ENCODE measurements at regions not wholly inside any gene's neighbourhood (a gene's known extent, or its start where the extent isn't known, plus 50 kb on each side); places are given as distances from the start of the nearest gene placed in this dataset.
"Not testable (repeated sequence)": the region's sequence is repeated elsewhere in the genome, so short reads cannot be mapped to it uniquely, and the experiment has no call there.

DNA sequence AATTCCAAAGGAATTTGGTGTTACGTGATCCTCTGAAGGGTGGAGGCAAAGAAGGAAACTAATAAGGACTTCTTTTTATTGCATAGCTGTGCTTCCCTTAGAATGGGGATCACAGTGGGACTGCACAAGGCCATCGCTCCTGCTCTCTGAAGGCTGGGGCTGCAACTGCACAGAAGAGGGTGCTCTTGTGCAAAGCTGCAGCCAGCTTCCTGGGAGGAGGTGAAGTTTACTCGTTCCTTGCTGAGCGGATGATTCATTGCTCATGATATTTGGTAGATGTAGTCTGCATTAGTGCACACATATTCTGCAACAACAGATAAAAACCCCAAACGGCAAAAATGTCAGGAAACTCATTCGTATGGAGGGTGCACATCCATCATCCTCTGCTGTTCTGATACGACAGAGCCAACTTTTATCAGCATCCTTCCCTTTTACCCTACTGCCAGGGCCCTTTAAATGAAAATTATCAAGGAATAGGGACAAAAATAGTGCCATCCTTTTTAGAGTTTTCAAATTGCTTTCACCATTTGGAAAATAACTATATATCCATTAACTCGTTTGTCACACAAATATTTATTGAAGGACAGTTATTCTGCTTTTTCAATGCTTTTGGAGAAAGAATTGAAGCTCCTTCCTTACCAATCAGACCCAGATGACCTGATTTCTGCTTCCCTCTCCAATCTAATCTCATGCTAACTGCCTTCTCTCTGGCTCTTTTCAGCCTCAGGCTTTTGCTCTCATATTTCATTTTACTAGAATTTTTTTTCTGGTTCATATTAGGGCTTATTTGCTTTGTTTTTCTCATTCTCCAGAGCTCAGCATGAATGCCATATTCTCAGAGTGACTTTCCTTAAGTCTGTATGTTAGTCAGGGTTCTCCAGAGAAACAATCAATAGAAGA is 263.6 kb downstream of the DUSP10 start:
- peak; percentile 29 for DNase-seq

DNA sequence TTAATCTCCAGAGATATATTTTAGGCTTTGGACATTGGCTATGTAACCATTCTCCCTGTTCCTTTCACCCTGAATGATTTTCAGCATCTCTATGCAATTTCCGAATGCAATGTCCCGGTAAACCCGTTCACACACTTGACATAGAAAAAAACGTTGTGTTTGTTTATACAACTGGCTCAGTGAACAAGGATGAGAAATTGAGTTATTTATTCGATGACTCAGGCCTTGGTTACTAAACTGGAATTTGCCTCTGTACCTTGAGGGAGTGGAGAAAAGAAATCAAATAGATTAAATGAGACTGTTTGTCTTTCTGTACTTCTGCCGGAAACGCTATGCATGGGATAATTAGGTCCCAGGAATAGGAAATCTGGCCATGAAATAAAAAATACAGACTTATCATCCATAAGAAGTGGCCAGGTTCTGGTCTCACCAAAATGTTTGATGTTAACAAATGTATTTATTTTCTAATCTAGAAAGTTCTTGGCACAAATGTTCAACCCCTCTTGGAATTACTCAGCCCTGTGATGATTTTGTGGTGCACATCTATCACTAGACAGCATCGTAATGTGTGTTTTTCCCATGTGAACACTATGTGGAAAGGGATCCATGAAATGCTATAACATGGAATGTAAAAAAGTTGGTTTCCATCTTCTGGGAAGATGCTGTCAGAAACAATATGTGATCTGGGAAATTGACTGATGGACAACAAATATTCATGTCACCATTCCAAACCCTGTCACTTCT is 253.9 kb downstream of the DUSP10 start:
- DNase-seq: no peak

DNA sequence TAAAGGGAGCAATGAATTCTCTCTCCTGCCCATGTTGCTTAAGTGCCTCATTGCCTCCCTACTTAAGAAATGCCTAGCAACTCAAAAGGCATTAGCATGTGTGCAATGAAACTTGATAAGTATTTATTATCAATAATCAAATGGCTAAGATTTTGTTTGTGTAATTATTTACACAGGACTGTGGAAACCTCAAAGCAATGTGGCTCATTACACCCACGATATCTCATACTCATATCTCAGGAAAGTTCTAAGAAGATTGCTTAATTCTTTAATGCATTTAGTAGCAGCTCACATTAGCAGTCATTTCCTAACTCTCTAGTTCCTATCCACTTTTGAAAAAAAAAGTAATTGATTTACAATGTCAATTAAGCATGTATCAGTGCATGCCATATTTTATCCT is 253.3 kb downstream of the DUSP10 start:
- no peak for DNase-seq

DNA sequence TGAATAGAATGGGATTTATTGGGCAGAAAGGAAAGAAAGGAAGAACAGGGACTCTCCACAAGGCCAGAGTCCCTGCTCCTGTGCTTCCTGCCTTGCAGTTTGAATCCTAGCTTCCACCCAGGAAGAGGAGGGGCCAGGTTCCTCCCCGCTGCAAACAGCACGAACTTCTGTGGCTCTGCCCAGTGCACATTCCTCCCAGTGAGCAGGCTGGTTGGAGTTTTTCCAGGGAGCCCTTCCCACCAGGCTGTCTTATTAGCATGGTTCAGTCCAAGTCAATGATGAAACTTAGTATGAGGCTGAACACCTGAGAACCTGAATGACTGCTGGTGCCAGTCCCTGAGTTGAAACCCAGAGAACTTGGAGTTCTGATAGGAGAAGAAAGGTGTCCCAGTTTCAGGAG is 247.2 kb downstream of the DUSP10 start:
- DNase-seq: no peak

DNA sequence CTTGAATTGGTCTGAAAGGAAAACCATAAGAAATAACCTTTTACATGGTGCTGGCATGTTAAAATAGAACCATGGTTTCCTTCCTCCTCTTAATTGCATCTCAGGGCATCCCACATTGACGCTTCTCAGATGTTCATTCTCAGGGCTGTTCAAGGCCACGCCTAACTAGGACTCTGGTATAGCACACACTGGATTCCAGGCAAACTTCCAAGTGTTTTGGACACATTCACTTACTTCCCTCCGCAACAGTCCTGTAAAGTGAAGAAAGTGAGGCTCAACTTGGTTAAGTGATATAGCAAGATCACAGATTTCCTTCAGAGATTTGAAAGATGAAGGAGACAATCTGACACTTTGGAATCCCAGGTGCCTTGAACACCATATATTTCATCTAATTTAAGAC is 244.8 kb downstream of the DUSP10 start:
- DNase-seq: no peak

DNA sequence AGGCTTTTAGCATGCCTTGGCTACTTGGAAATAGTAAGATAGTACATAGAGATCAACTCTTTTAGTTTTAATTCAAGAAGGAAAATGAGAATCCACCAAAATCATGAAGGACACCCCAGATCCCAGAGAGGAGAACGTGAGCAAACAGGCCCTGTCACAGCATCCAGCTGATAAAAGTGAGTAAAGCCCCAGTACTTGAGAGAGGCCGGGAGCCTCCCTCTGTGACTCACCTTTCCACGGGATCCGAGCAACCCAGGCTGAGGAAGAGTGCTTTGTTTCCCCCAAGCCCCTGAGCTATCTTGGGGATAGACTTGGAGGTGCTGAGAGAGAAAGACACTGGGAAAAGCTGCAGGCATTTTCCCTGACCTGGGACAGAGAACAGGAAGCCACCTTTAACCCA is 238.6 kb downstream of the DUSP10 start:
- no peak for DNase-seq

DNA sequence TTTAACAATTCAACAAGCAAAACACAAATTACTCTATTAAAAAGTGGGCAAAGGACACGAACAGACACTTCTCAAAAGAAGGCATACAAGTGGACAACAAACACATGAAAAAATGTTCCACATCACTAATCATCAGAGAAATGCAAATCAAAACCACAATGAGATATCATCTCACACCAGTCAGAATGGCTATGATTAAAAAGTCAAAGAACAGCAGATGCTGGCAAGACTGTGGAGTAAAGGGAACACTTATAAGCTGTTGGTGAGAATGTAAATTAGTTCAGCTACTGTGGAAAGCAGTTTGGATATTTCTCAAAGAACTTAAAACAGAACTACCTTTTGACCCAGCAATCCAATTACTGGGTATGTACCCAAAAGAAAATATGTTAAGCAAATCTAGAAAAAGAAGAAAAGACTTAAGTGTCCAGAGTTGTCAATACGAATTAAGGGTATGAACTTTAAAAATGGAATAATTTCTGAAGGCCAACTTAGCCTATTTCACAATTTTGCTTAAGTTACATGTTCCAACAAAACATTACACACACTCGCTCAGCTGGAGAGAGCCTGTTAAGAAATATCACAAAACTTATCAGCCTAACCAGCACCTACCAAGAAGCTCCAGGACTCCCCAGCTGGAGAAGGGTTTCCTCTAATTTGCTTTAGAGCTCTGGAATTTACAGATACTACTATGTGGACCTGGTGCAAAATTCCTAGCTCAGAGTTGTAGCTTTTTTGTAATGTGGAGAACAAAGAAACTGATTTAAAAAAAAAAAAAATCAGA is 232.1 kb downstream of the DUSP10 start:
- DNase-seq: no peak

DNA sequence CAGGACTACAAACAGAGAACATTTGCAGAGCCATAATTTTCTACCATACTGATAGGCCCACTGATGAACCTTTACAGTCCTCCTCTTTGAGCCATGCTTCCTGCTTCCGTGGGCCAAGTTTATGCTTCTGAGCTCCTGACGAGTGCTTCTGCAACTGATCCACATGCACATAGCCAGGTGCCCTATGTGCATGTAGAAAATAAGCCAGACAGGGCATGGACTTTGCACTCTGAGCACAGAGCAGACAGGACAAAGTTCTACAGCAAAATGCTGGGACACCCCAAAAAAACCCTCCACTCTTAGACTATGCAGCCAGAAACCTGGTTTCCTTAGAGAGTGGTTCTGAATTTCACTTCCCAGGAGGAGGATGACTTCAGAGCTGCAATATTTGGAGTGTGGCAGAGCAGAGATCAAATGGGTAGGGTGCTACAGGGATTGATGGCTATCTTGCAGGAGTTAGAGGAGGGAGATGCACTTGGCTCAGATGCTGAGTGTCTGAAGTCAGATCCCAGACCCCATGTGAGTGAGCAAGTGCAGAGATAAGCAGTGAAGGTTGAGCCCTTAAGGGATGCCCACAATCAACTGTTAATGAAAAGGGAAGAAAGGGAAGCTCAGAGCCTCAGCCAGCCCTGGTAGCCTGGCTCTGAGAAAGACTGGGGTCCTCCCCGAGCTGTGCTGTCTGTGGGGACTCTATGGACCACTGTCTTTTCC is 230.9 kb downstream of the DUSP10 start:
- DNase-seq: no peak

DNA sequence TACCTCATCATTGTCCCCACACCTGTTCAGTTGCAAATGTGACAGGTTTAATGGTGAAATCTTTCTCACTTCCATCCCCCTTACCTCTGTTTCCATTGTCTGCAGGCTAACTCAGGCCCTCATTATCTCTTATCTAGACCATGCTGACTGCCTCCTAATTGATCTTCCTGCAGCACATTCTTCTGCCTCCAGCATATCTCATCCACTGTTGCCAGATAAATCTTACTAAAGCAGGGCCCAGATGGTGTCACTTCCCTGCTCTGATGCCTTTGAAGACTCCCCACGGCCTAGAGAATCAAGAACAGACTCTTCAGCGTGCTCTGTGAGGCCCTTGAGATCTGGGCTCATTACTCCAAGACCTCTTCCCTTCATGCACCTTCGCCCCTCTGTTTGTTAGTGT is 230.1 kb downstream of the DUSP10 start:
- DNase-seq: no peak

DNA sequence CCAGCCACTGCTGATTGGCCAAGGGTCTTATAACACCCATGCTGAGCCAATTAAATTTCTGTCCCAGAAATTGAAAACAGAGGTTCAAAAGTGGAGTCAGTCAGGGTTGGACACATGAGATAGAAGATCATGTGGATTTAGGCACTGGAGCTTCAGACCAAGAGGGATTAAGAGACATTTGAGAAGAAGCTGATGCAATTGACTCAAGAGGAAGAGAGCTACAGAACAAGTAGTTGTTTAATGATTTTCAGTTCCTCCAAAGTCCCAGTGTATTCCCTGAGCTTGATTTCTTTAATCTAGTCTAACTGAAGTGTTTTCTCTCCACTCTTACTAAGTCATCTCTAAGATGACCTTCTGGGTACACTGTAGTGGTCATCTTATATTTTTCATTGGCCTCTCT is 227.1 kb downstream of the DUSP10 start:
- DNase-seq: no peak

DNA sequence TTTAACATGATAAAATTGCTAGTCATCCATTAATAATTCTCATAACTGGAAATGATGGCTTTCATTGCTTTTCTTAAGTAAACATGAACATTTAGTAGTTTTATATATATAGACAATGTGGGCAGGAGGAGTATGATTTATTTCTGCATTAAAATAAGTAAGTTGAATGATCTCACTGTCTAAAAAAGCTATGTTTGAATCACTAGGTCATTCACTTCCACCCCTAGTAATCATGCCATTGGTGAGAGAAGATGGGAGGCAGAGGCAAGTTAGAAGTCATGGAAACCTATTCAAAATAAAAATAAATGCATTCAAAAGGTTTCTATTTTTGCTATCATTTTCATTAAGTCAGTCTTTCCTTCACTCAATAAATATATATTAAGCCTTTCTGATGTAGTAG is 226.4 kb downstream of the DUSP10 start:
- DNase-seq: no peak

DNA sequence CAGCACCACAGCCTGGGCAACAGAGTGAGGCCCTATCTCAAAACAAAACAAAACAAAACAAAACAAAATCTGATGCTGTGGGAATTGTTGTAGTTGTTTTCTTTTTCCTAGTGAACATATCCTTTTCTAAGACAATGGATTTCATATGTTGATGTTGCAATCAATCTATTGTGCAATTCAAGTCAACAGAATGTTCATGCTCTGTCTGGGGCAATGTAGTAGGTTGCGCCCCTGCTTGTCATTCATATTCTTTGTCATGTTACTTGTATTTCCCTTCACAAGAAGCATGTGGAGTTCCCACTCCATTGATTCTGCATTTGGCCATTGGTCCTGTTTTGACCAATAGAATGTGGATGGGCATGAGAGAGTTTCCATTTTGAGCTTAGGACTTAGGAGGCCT is 223.9 kb downstream of the DUSP10 start:
- no peak for DNase-seq

DNA sequence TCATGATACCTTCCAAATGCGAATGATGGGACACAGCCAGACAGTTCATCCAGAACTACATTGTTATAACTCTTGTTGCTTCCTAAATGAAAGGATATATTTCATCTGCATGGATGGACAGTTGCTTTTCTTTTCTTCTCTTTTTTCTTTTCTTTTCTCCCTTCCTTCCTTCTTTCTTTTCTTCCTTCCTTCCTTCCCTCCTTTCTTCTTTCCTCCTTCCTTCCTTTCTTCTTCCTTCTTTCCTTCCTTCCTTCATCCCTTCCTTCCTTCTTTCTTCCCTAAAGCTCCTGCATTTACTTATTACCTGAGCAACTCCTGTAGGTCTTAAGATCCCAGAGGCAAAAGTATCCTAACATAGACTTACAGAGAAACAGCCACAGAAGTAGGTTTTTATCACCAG is 221.6 kb downstream of the DUSP10 start:
- no peak for DNase-seq

DNA sequence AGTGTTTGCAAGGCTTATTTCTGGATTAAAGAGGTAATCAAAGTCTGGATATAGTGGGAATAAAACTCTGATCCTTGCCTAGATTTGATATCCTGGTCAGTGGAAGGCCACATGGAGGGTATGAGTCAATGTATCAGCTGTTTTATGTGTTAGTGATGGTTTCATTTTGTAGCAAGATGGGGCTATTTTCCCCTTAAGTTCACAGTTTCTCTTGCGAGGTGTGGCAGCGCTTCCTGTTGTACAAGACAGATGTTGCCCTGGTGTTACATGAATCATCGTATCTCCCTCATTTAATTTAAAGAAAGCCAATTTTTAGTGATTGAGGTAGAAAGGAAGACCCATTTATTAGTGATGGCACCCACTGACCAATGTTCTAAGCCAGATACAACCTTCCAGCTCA is 220.2 kb downstream of the DUSP10 start:
- DNase-seq: no peak

DNA sequence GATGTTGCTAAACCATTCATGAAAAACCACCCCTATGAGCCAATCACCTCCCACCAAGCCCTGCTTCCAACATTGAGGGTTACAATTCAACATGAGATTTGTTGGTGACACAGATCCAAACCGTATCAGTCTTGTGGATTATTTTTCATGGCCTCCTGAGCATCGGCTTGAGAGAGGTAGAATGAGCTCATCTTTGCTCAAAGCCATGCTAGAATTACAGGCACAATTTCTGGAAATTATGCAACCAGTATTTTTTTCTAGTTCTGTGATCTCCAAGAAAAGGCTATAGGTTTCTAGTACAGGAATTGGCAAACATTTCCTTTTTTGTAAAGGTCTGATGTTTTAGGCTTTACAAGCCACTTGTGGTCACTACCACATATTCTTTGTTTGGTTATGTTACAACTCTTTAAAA is 219.4 kb downstream of the DUSP10 start:
- DNase-seq: no peak

DNA sequence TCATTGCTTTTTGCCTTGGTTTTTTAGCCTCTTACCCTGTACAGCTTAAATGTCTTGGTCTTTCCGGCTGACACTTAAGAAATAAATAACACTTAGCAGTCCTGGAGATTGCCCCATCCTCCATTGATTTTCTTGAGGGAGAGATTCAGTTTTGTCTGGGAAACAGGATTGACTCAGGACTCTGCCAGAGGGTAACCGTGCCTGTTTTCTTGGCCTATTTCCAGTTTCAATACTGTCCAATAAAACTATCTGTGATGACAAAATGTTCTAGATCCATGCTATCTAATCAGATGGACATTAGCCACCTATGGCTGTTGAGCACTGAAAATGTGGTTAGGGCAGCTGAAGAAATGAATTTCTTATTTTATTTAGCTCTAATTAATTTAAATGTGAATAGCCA is 216.1 kb downstream of the DUSP10 start:
- no peak for DNase-seq

DNA sequence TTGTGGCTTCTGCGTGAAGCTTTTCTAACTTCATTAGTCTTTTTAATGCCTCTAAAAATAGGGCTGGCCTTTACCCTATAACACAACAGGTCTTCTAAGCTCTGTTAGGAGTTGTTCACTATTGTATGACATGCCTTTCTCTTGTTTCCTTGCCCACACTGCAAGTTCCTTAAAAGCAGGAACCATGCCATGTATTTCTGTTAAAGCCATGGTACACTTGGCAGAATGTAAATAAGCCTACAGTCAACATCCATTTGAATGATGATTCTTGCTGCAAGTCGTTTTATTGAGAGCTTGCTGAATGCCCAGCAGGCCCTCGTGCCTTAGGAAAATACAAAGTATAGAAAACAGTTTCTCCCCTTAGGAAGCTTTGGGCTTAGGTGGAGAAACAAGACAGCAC is 214.6 kb downstream of the DUSP10 start:
- DNase-seq: no peak

DNA sequence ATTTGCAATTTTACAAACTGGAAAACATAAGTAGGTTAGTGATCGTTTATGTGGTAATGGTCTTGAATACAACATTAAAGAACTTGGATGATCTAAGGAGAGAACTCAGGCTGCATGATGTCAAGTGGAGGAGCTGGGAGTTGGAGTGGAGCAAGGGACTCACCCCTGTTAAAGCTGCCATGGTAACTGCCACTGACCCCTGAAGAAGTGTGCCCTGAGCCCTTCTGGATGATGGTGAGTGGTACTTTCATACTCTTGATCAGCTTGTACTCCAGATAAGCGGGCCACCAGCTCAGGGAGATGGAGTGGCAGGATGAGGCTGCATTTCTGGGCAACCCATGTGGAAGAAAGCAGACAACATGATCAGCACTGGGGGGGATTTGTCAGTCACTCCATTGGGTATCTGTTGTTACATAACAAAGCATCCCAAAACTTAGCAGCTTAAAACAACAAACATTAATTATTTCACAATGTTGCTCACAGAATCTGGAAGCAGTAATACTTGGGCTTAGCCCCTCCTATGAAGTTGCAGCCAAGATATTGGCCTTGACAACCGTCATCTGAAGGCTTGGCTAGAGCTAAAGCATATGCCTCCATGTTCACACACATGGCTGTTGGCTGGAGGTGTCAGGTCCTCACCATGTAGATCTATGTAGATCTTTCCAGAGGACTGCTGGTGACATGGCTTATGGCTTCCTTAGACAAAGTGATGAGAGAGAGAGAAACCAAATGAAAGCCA is 213.8 kb downstream of the DUSP10 start:
- no peak for DNase-seq

DNA sequence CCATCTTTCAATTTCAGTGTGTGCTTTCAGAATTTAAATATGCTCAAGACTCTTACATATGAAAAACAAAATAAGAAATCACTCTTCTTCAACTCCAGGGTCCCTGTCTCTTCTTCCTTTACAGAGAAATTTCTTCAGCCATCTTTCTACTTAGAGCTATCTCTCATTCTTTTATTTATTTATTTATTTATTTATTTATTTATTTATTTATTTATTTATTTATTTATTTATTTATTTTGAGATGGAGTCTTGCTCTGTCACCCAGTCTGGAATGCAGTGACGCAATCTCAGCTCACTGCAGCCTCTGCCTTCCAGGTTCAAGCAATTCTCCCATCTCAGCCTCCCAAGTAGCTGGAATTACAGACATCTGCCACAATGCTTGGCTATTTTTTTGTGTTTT is 211.7 kb downstream of the DUSP10 start:
- not testable (repeated sequence) for DNase-seq

DNA sequence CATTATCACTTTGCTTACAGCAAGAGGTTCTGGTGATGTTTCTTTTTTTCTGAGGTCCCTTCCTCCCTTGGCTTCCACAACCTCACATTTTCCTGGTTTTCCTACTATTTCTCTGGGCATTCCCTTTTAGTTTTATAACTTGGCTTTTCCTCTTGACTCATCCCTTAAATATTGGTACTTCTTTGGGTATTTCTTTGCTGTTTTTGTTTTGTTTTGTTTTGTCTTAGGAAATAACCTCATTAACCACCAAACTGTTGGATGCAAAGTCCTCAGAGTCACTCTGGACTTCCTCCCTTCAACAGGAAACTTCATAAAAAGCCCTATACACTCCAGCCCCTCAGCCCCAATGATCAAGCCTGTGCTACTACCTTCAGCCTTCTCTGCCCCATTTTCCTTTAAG is 211.1 kb downstream of the DUSP10 start:
- no peak for DNase-seq

DNA sequence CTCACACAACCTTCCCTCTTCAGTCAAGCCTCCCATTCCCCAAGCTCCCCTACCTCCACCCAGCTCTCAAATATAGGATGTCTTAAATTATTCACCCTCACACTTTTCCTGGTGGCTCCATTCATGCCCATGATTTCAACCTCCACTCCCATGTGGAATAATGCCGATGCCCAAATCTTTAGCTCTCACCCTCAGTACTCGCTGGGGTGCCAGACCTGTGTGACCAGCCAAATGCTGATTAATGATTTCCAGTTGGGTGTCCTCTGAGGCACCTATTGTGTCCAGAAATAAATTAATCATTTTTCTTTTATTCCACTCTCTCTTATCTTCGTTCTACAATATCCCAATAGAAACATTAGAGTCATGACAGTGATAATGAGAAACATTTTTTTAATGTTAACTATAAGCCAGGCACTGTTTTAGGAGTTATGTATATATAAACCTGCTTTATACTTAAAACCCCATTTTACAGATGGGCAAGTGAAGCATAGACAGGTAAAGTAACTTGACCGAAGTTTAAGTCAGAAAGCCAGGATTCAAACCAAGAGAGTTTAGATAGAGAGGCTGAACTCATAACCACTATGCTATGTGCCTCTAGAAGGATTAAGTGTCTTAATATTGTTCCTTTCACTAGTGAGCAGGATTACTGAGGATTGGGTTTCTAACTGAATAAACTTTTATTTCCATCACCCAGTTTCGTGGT is 209.7 kb downstream of the DUSP10 start:
- DNase-seq: no peak

DNA sequence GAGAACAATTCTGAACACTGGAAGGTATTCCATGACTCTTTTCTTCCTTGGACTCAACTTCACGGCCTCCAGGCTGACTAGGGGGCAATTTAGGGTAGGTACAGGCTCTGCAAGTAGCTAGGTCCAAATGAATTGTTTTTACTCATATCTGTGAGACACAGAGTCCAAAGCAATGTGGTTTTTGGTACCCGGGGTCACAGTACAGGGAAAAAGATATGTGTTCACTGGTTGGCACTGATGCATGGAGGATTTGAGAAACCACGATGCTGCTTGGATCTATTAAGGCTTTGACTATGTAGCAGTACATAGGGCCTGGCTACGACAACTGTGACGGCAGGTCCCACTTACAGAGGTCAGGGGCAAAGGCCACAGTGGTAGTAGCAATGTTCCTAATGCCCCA is 200.6 kb downstream of the DUSP10 start:
- DNase-seq: no peak
